A549 (cell line): ENCODE measurements at regions not wholly inside any gene's neighbourhood (a gene's known extent, or its start where the extent isn't known, plus 50 kb on each side); places are given as distances from the start of the nearest gene placed in this dataset.

Experiments used
- ATAC-seq, 2 experiments: fragments of 200-7000 bp in 1 of 2; fragments of >200 bp in 1 of 2; cut with Nextera tagmentation in 1 of 2; cut with Tn5 transposase in 1 of 2; 3 replicates each; pipeline versions ENCODE4 v1.8.0 to v1.9.1; 2018 to 2020; ENCODE audit warnings: mild to moderate bottlenecking in 1 of 2, moderate library complexity in 1 of 2
- CTCF ChIA-PET: fragments of 300-600 bp; sonication (Branson Sonifier 250); formaldehyde crosslinking; extraction: SDS; loops from one replicate; lab custom pipeline; 2021; ENCODE audit warnings: antibody characterized with exemption, inconsistent platforms; lab: Yijun Ruan, JAX
- POLR2A ChIA-PET: fragments of 350-600 bp; formaldehyde crosslinking; extraction: SDS; loops from one replicate; lab custom pipeline; 2021; ENCODE audit warnings: antibody characterized with exemption, inconsistent platforms; lab: Yijun Ruan, JAX
- DNase-seq, 2 experiments: peaks; one replicate each; pipeline versions ENCODE4 v3.0.0 to v3.0.0-alpha.2; 2011 to 2016; ENCODE audit warnings: low read depth in 1 of 2, low spot score in 1 of 2
- FAIRE-seq: peaks from 2 replicates; lab custom pipeline; 2011; peaks lifted over from hg19 to GRCh38; lab: Jason Lieb, UNC
- H3K27ac ChIP-seq, 2 experiments: fragments of >200 bp; sonication (Bioruptor Twin); formaldehyde crosslinking; 3 replicates each; pipeline ENCODE4 v1.5.1; 2016 to 2017
- H3K4me1 ChIP-seq: fragments of >200 bp; sonication (Bioruptor Twin); formaldehyde crosslinking; 3 replicates; pipeline ENCODE4 v1.6.1; 2016
- H3K4me2 ChIP-seq: fragments of >200 bp; sonication (Bioruptor Twin); formaldehyde crosslinking; 3 replicates; pipeline ENCODE4 v1.6.1; 2016
- H3K4me3 ChIP-seq: fragments of >200 bp; sonication (Bioruptor Twin); formaldehyde crosslinking; 3 replicates; pipeline ENCODE4 v1.5.1; 2016
- H3K9me3 ChIP-seq: fragments of >200 bp; sonication (Bioruptor Twin); formaldehyde crosslinking; 3 replicates; pipeline ENCODE4 v1.6.1; 2016
- HEYL ChIP-seq: fragments of 250-450 bp; sonication (Bioruptor Pico); IDR thresholded peaks from 2 replicates; pipeline ENCODE4 v1.8.0; 2021; ENCODE audit warnings: mild to moderate bottlenecking, moderate library complexity
- RAD21 ChIP-seq, 2 experiments: fragments of >200 bp in 1 of 2; sonication (Bioruptor Twin) in 1 of 2; formaldehyde crosslinking in 1 of 2; IDR thresholded peaks in 1 of 2; conservative IDR thresholded peaks in 1 of 2; 2 replicates in 1 of 2; 3 replicates in 1 of 2; pipeline ENCODE4 v1.6.1; 2012 to 2018; ENCODE audit warnings: inconsistent platforms in 1 of 2
- SMC3 ChIP-seq: fragments of >200 bp; sonication (Bioruptor Twin); formaldehyde crosslinking; IDR thresholded peaks from 3 replicates; pipeline ENCODE4 v1.6.1; 2018; ENCODE audit warnings: inconsistent platforms
- ZFP36 ChIP-seq: fragments of 450-650 bp; IDR thresholded peaks from 2 replicates; pipeline ENCODE4 v1.6.1; 2014; ENCODE audit warnings: borderline replicate concordance; ENCODE audit not compliant: partially characterized antibody
- WGBS: methylation state at CpG from one replicate; pipeline ENCODE4 v1.1.6; 2017; ENCODE audit errors: missing lambda C conversion rate; 5-methylcytosine and 5-hydroxymethylcytosine counted together
- TF ChIP-seq, protein P1 (sequence below): fragments of >200 bp; sonication (Bioruptor Twin); formaldehyde crosslinking; IDR thresholded peaks from 3 replicates; pipeline ENCODE4 v1.5.1; 2016

DNA sequence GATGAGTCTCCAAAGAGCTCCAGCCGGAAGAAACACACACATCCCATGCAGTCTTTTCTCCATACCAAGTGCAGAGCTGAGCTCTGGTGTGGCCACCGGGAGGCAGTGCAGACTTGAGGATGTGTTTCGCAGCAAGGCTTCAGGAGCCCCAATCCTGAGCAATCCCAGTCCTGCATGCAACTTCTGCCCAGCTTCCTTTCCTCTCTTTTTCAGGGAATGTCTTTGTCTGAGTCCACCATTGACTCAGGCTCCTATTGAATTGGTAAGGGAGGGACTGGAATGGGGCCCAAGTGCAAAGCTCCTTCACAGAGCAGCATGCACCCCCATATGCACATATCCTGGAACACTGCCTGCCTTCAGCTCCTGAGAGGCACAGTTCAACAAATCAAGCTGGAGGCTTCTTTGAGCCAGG lies 50.5 kb upstream of the ASIP start:
- TF ChIP-seq HEYL (CRISPR knock-in tag) (no peak), RAD21 (conservative IDR thresholded peaks at IDR 0.05 in 1 of 2, IDR thresholded peaks at IDR 0.05 in 1 of 2) (peak; percentile 91 to 93), SMC3 (peak; percentile 74), ZFP36 (no peak)
- TF ChIP-seq, protein P1, sequence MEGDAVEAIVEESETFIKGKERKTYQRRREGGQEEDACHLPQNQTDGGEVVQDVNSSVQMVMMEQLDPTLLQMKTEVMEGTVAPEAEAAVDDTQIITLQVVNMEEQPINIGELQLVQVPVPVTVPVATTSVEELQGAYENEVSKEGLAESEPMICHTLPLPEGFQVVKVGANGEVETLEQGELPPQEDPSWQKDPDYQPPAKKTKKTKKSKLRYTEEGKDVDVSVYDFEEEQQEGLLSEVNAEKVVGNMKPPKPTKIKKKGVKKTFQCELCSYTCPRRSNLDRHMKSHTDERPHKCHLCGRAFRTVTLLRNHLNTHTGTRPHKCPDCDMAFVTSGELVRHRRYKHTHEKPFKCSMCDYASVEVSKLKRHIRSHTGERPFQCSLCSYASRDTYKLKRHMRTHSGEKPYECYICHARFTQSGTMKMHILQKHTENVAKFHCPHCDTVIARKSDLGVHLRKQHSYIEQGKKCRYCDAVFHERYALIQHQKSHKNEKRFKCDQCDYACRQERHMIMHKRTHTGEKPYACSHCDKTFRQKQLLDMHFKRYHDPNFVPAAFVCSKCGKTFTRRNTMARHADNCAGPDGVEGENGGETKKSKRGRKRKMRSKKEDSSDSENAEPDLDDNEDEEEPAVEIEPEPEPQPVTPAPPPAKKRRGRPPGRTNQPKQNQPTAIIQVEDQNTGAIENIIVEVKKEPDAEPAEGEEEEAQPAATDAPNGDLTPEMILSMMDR, result peak; percentile 82
- DNase-seq, result peak; percentile 82 to 88
- WGBS, result 7% methylated on average over 3 of the region's 3 CpGs
- Histone ChIP-seq H3K4me2 (no peak overlapping the region), H3K4me3 (no peak overlapping the region), H3K27ac (no peak overlapping the region), H3K9me3 (no peaks in the 10 kb centered on the region), H3K4me1 (no peaks in the 10 kb centered on the region)
- POLR2A ChIA-PET, result interaction anchor here (0.9 kb wide), 1 partner anchor 66 kb away, joined by 3 read pairs; no protein-coding TSS in a partner anchor
- peak; percentile 97 to 99 for ATAC-seq
- no peak for FAIRE-seq
- CTCF ChIA-PET, result interaction anchor here (0.5 to 2.7 kb wide), 57 partner anchors 9 to 579 kb away, joined by 3 to 18 read pairs (median 4); partner anchors contain the start of gene DYNLRB1
